Osteocyte (in vitro differentiated cells): ENCODE measurements at regions not wholly inside any gene's neighbourhood (a gene's known extent, or its start where the extent isn't known, plus 50 kb on each side); places are given as distances from the start of the nearest gene placed in this dataset.
A peak's percentile ranks its signal among the peaks of the same experiment; 100 is the strongest.

ENCODE experiments used
- DNase-seq: peaks from one replicate; pipeline ENCODE4 v3.0.0; 2021; ENCODE audit warnings: mixed read lengths; ENCODE audit not compliant: unreplicated experiment; ENCODE audit errors: extremely low spot score
- H3K27ac Mint-ChIP-seq: one replicate; pipeline ENCODE4 v1.8.0; 2021; ENCODE audit warnings: mild to moderate bottlenecking, mixed read lengths; ENCODE audit not compliant: unreplicated experiment
- H3K27me3 Mint-ChIP-seq: one replicate; pipeline ENCODE4 v1.8.0; 2021; ENCODE audit warnings: mixed read lengths; ENCODE audit not compliant: unreplicated experiment
- H3K36me3 Mint-ChIP-seq: one replicate; pipeline ENCODE4 v1.8.0; 2021; ENCODE audit warnings: mixed read lengths; ENCODE audit not compliant: unreplicated experiment
- H3K4me1 Mint-ChIP-seq: one replicate; pipeline ENCODE4 v1.8.0; 2021; ENCODE audit warnings: mixed read lengths; ENCODE audit not compliant: unreplicated experiment
- H3K4me3 Mint-ChIP-seq: one replicate; pipeline ENCODE4 v1.8.0; 2021; ENCODE audit warnings: mild to moderate bottlenecking, moderate library complexity, mixed read lengths; ENCODE audit not compliant: unreplicated experiment
- H3K9me3 Mint-ChIP-seq: one replicate; pipeline ENCODE4 v1.8.0; 2021; ENCODE audit warnings: mixed read lengths; ENCODE audit not compliant: unreplicated experiment
- TF ChIP-seq, protein P1 (sequence below): fragments of 200-600 bp; sonication (generic); IDR thresholded peaks from 2 replicates; pipeline ENCODE4 v1.5.0; 2021; ENCODE audit warnings: antibody characterized with exemption, mild to moderate bottlenecking, moderate library complexity

GRCh38 chr21:43331111-43331961, 95.6 kb downstream of the SIK1 start:
- Mint-ChIP-seq H3K27ac (peak overlapping the region; percentile 72), H3K27me3 (no peaks in the 10 kb centered on the region), H3K9me3 (no peaks in the 10 kb centered on the region), H3K36me3 (no peaks in the 10 kb centered on the region), H3K4me1 (peaks cover 28% of the 10 kb centered on the region), H3K4me3 (no peak overlapping the region)
- no peak for DNase-seq
- TF ChIP-seq, protein P1, sequence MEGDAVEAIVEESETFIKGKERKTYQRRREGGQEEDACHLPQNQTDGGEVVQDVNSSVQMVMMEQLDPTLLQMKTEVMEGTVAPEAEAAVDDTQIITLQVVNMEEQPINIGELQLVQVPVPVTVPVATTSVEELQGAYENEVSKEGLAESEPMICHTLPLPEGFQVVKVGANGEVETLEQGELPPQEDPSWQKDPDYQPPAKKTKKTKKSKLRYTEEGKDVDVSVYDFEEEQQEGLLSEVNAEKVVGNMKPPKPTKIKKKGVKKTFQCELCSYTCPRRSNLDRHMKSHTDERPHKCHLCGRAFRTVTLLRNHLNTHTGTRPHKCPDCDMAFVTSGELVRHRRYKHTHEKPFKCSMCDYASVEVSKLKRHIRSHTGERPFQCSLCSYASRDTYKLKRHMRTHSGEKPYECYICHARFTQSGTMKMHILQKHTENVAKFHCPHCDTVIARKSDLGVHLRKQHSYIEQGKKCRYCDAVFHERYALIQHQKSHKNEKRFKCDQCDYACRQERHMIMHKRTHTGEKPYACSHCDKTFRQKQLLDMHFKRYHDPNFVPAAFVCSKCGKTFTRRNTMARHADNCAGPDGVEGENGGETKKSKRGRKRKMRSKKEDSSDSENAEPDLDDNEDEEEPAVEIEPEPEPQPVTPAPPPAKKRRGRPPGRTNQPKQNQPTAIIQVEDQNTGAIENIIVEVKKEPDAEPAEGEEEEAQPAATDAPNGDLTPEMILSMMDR = no peak

- Mint-ChIP-seq H3K4me1 (peaks cover 32% of the 10 kb centered on the region), H3K36me3 (no peaks in the 10 kb centered on the region), H3K4me3 (no peak overlapping the region), H3K9me3 (no peaks in the 10 kb centered on the region), H3K27ac (no peak overlapping the region), H3K27me3 (no peaks in the 10 kb centered on the region)
- DNase-seq = no peak
- TF ChIP-seq, protein P1 = no peak
Measured at GRCh38 chr21:43330306-43330881, 96.5 kb downstream of the SIK1 start.

DNA sequence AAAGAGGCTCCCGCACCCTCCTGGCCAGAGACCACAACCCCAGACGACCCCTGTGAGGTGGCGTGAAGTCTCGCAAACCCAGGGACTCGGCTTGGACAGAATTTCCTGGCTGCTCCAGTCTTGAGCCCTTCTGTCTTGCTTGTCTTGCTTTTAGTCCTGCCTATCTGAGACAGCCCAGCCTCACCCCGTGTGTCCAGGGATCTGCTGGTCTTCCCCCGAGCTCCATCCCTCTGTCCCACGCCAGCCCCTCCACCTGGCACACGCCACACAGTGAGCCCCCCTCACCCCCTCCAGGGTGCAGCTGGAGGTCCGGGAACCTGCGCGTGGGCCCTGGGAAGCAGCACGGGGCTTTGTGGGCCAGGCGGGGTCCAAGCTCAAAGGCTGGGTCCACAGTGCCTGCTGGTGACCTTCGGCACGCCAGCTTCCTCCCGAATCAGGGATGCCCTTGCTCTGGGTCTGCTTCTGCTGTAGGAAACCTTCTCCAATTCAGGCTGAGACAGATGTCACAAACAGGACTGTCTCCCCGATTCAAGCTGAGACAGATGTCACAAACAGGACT, 97.1 kb downstream of the SIK1 start:
- no peaks in the 10 kb centered on the region for H3K27me3 Mint-ChIP-seq
- no peaks in the 10 kb centered on the region for H3K9me3 Mint-ChIP-seq
- TF ChIP-seq, protein P1 = no peak
- H3K36me3 Mint-ChIP-seq = no peaks in the 10 kb centered on the region
- no peak for DNase-seq
- peaks cover 32% of the 10 kb centered on the region for H3K4me1 Mint-ChIP-seq
- no peak overlapping the region for H3K4me3 Mint-ChIP-seq
- H3K27ac Mint-ChIP-seq = no peak overlapping the region

DNA sequence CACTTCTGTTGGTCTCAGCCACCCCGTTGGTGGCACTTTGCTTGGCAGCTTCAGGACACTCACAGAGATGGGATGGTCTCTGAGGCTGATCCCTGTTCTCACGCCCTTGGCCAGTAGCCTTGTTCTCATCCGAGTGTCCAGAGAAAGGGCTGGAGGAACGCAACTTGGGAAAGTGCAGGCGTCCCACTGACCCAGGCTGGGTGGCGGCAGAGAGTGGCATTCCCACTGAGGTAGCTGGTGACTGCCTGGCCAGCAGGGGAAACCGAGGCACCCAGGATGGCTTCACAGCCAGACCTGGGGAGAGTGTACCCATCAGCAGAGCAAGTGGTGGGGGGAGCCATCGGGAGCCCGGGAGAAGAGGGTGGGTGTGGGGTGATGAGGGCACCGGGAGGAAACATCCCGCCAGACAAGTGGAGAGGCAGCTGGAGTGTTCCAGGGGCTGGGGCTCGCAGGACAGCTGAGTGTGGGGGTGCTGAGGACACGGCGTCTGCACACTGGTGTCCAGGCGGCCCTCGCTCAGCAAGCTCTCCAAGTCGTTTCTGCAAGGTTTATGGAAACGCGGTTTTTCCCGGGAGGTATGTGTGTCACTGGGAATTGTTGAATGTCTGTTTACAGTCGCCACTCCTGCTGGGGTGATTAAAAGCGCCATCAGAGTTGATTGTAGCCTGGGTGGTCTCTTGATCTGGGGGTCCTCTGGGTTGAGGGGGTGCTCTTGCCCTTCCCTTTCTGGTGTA, 97.8 kb downstream of the SIK1 start:
- Mint-ChIP-seq H3K36me3 (no peaks in the 10 kb centered on the region), H3K27ac (no peak overlapping the region), H3K9me3 (no peaks in the 10 kb centered on the region), H3K4me3 (no peak overlapping the region), H3K4me1 (peaks cover 28% of the 10 kb centered on the region), H3K27me3 (no peaks in the 10 kb centered on the region)
- DNase-seq = no peak
- TF ChIP-seq, protein P1 = no peak
